NK-92 treated with Interleukin-12 subunit alpha and Interleukin-12 subunit beta, amount 100 ng/mL, for 24 hours (cell line): ENCODE measurements at regions not wholly inside any gene's neighbourhood (a gene's known extent, or its start where the extent isn't known, plus 50 kb on each side); places are given as distances from the start of the nearest gene placed in this dataset.
"Not testable (repeated sequence)": the region's sequence is repeated elsewhere in the genome, so short reads cannot be mapped to it uniquely, and the experiment has no call there.

Source experiments
- DNase-seq: peaks from one replicate; lab custom pipeline; 2025; lab: John Stamatoyannopoulos, UW

DNA sequence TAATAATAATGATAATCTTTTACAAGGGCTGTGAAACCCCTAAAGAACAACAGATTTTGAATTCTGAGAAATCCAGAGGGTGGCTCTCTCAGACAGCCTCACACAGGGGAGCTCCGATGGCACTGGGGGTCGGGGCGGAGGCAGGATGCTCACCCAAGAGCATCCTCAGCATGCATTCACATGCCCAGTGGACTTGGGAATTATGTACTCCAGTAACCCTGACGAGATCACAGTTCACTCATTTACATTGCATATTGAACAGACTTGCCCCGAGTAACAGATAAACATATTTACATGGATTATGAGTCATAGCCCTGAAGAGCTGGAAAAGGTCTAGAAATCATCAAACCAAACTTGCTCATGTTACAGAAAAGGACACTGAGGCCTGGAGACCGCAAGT lies 482.7 kb upstream of the JARID2 start:
- DNase-seq = no peak

- no peak for DNase-seq
Observed at GRCh38 chr6:14763616-14764015, 482.3 kb upstream of the JARID2 start.

GRCh38 chr6:14765106-14765505 lies 480.8 kb upstream of the JARID2 start:
- DNase-seq = no peak

DNA sequence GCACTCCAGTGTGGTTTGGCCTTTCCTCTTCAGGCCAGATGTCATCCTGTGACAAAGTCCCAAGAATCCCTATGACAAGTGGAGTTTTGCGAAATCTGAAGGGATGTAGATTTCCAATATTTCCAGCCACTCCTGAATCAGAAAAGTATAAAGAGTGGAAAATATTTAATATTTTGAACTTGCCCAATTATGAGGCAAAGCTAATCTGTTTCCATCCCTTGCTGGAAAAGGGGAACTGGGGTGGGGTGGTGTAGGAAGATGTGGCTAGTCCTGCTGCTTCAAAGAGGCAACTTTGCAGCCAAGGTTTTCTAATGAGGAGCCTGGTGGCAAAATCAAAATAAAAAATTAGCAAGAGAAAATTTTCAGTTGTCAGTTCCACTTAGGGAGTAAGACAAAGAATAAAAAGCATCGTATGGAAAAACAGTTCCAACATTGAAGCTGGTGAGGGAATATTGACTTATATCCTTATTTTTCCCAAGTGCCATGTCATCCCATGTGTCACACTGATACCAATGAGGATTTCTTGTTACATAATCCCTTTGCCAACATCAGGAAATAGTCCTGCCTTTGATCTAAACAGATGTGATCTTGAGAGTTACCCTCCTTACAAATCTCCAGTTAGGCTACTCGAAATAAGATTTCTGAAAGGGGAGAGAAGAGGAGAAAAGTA lies 480.0 kb upstream of the JARID2 start:
- no peak for DNase-seq

DNA sequence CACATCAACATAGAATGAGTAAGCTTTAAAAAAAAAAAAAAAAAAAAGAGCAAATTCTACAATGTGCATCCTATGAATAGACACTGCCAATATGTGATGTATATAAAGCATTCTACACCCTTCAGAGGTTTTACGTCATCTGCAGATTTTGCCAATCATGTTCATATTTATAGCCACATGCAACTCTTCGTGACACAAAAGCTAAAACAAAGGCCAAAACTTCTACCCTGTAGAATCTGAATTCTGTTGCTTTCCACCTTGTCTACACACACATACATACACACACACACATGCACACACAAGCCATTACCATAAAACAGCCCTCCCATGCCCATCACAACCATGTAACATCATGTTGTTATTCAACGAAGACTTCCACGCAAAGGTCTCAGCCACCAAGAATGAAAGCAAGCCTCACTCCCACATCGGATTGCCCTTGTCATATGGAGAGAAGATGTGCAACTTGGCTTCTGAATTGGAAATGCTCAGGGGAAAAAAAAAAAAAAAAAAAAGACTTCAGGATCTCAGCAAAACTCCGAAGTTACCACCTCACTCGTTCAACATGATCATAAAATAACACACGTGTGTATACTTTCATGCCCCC lies 479.4 kb upstream of the JARID2 start:
- no peak for DNase-seq

DNA sequence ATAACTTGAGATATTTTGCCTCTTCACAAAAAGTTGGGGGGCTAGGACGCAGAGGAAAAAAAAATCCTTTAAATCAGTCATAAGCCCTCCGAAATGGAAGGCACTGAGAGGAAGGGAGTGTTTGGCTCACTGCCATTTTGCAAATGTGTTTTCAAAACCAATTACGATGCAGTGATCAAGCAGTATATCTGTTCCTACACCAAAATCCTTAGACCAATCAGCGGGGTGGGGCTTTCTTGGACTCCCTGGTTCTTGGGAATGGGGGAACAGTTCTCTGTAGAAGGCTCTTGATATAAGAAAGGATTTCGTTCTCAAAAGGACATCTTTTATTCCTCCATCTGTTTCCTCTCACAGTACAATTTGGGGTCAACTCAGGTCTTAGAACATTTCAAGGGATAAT lies 478.6 kb upstream of the JARID2 start:
- no peak for DNase-seq

DNA sequence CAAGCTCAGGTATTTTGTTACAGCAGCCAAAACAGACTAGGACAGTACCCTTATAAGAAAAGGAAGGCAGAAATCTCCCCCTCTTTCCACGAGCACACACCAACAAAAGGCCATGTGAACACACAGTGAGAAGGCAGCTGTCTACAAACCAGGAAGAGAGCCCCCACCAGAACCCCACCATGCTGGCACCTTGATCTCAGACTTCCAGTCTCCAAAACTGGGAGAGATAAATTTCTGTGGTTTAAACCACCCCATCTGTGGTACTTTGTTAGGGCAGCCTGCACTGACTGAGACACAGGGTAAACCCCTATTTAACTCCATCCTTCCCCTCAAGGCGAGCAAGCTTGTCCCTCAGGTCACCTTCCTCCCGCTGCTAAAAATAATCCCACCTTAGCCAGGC lies 475.8 kb upstream of the JARID2 start:
- no peak for DNase-seq

- DNase-seq = no peak
Observed at GRCh38 chr6:14770572-14770971, 475.3 kb upstream of the JARID2 start.

- no peak for DNase-seq
Observed at GRCh38 chr6:14771016-14771415, 474.9 kb upstream of the JARID2 start.

DNA sequence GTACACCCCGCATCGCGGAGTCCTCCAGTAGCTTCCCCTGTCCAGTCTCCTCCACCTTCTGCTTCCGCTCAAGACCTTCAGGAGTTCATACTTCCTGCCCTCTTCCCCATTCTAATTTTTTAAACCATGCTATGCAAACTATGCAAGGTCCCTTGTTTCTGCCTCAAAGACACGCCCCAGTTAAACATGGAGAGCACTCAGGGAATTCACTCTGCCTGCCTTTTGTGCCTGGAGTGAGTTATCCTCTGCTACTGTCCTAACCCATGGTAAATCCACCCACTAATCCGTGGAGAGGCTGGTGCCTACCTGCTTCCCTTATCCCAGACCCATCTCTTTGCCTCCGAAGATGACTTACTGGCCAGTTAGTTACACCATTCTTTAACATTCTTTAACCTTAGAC lies 473.7 kb upstream of the JARID2 start:
- no peak for DNase-seq

- no peak for DNase-seq
Observed at GRCh38 chr6:14775528-14775927, 470.3 kb upstream of the JARID2 start.

DNA sequence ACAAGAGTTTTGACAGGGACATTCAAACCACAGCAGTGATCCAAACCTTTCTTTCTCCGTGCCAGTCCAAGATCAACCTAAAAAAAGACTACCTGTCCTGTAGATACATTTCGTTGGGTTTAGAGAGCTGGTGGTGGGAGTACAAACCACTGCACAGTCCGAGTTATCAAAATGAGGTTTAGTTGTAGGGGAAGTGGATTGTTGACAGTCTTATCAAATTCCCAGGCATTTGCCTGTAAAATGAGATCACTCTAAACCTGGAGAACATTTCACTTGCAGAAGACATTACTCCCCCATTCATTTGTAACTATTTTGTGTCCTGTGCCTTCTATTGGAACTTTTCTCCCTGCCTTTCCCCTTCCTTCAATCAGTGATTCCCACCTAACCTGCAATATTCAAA lies 469.6 kb upstream of the JARID2 start:
- DNase-seq = no peak

- no peak for DNase-seq
Observed at GRCh38 chr6:14781772-14782525, 463.9 kb upstream of the JARID2 start.

GRCh38 chr6:14782921-14783464 lies 462.9 kb upstream of the JARID2 start:
- DNase-seq = not testable (repeated sequence)

DNA sequence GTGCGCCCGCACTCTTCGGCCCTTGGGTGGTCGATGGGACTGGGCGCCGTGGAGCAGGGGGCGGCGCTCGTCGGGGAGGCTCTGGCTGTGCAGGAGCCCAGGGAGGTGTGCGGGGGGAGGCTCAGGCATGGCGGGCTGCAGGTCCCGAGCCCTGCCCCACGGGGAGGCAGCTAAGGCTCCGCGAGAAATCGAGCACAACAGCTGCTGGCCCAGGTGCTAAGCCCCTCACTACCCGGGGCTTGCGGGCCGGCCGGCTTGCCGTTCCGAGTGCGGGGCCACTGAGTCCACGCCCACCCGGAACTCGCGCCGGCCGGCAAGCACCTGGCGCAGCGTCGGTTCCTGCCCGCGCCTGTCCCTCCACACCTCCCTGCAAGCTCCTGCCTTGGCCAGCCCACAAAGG lies 462.3 kb upstream of the JARID2 start:
- no peak for DNase-seq

DNA sequence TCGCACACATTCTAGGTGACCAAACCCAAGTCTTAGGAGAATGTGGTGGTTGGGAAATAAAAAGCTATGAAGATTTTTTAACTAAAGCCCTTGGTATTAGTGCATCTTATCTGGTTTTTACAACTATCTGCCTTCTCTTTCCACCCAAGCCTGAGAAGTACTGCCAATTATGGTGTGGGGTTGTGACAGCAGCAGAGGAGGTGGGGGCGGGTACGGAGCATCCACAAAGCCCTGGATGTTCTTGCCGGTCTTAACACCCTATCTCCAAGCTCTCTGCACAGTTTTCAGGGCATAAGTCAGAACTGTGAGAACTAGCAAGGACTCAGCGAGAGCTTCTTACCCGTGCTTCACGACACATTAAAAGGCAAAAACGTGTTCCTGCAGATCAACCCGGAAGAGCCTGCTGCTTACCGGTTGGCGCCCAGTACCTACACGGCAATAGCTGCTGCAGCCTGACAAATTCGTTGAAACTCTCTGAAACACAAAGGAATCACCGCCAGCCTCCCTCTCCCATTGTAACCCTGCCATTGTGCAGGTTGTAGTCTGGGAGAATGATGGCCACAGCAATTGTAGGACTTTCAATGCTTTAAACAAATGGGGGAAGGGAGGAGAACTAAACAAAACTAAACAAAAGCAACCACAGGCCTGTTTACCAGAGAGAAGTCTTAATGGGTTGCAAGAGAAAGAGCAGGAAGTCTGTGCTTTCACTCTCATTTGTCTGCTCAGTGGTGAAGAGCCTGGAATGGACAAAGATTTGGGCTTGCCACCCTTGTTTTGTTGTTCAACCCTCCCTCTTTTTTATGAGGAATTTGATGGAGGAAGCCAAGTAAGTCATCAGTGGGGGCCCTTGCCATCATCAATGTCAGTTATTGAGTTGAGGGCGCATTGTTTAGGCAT lies 461.0 kb upstream of the JARID2 start:
- DNase-seq = no peak

- no peak for DNase-seq
Observed at GRCh38 chr6:14785493-14785790, 460.4 kb upstream of the JARID2 start.

DNA sequence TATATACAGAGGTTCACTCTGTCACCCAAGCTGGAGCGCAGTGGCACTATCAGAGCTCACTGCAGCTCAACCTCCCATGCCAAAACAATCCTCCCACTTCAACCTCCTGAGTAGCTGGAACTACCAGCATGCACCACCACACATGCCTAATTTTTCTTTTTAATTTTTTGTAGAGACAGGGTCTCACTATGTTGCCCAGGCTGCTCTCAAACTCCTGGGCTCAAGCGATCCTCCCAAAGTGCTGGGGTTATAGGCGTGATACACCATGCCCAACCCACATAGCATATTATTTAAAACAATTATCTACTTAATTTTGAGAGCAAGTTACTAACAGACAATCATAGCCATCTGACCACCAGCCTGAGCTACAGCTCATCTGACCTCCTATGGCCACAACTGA lies 459.9 kb upstream of the JARID2 start:
- DNase-seq = no peak

- no peak for DNase-seq
Observed at GRCh38 chr6:14786455-14786854, 459.4 kb upstream of the JARID2 start.

DNA sequence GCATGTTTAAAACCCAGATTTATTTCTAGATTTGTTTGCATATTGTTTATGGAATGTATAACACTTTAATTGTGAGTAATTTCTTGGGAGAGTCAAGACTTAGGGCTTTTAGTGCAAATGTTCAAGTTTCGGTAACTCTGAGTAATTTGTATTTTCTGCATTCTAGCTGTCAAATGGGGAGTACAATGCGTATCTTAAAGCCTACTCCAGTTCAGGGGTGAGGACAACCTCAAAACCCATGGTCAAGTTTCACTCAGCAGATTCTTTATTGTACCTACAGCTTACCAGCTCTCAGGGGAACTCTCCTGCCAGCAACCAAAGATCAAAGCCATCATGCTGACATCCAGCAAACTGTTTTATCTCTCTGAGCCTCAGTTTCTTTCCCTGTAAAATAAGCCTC lies 458.6 kb upstream of the JARID2 start:
- DNase-seq = no peak

GRCh38 chr6:14787677-14788076 lies 458.2 kb upstream of the JARID2 start:
- no peak for DNase-seq

GRCh38 chr6:14789996-14790395 lies 455.9 kb upstream of the JARID2 start:
- no peak for DNase-seq
